ENCODE measurements at regions not wholly inside any gene's neighbourhood (a gene's known extent, or its start where the extent isn't known, plus 50 kb on each side); places are given as distances from the start of the nearest gene placed in this dataset.

DNA sequence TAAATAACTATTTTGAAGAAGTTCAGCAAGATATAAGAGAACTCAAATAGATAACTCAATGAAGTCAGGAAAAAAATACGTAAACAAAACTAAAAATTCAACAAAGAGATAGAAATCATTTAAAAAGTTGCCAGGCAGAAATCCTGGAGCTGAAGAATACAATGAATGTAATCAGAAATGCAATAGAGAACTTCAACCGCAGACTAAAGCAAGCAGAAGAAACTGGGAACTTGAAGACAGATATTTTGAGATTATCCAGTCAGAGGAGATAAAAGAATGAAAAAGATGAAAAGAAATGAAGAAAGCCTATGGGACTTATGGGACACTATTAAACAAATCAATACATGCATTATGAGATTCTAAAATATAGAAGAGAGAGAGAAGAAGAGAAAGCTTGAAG lies 129.1 kb upstream of the LPAR1 start:
- TF ChIP-seq, protein P1, sequence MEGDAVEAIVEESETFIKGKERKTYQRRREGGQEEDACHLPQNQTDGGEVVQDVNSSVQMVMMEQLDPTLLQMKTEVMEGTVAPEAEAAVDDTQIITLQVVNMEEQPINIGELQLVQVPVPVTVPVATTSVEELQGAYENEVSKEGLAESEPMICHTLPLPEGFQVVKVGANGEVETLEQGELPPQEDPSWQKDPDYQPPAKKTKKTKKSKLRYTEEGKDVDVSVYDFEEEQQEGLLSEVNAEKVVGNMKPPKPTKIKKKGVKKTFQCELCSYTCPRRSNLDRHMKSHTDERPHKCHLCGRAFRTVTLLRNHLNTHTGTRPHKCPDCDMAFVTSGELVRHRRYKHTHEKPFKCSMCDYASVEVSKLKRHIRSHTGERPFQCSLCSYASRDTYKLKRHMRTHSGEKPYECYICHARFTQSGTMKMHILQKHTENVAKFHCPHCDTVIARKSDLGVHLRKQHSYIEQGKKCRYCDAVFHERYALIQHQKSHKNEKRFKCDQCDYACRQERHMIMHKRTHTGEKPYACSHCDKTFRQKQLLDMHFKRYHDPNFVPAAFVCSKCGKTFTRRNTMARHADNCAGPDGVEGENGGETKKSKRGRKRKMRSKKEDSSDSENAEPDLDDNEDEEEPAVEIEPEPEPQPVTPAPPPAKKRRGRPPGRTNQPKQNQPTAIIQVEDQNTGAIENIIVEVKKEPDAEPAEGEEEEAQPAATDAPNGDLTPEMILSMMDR (IDR thresholded peaks at IDR 0.05; ENCODE audit: unreplicated experiment), result no peak

DNA sequence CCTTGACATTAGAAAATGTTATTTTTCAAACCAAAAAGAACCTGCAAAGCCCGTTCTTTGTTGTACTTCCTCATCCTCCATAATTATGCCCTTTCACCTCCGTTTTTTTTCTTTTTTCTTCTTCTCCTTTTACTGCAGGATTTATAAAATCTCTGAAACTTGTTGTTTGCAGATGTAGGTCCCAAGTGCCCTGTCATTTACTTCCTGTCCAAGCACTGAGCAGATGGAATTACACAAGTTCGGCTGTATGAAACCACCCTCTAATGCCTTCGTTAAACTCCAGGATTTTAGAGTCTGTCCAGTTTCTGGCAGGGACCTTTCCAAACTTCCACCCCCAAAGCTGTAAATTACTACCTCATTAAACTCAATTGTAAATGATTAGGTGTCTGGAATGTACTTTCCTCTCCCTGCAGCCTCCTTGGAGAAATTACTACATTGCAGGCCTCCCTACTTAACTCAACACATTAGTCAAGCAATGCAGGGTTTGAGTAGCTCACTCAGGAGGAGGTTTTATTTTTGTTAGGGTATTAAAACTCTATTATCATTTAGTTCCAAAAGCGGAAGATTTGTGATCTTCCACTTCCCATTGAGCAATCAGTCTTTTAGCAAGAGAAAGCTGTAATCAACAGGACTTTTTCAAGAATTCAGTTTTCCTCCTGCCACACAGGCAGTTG lies 125.6 kb upstream of the LPAR1 start:
- TF ChIP-seq, protein P1 (IDR thresholded peaks at IDR 0.05; ENCODE audit: unreplicated experiment), result no peak
- Mint-ChIP-seq H3K27ac (no peak overlapping the region), H3K9me3 (ENCODE audit: low read depth) (peaks cover 22% of the 10 kb centered on the region), H3K4me1 (ENCODE audit: low read depth) (peaks cover 5% of the 10 kb centered on the region), H3K27me3 (peaks cover 14% of the 10 kb centered on the region), H3K4me3 (ENCODE audit: low read depth) (no peak overlapping the region), H3K36me3 (ENCODE audit: insufficient read depth) (peaks cover 3% of the 10 kb centered on the region)
- no peak for DNase-seq (ENCODE audit: low spot score, unreplicated experiment)

More for the DNA sequence above, 129.1 kb upstream of the LPAR1 start:
- Mint-ChIP-seq H3K27me3 (peaks cover 11% of the 10 kb centered on the region), H3K4me1 (ENCODE audit: low read depth) (peaks cover 5% of the 10 kb centered on the region), H3K4me3 (ENCODE audit: low read depth) (no peak overlapping the region), H3K36me3 (ENCODE audit: insufficient read depth) (peaks cover 3% of the 10 kb centered on the region), H3K27ac (no peak overlapping the region), H3K9me3 (ENCODE audit: low read depth) (peaks cover 24% of the 10 kb centered on the region)
- no peak for DNase-seq (ENCODE audit: low spot score, unreplicated experiment)

DNA sequence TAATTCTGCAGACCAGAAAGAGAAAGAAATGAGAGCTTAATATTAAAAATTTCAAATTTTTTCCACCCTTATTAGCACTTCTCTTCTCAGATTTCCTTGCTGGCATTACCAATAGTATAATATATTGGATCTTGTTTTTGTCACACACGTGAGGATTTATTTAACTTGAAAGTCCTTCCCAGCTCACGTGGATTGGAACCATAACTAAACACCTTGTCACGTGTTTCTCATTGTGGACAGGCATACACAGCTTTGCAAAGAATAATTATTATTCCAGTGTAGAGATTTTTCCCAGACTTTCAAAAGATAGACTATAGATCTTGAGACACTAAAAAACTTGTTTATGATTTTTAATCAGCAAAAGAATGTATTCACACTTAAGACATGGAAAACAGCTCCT lies 123.8 kb upstream of the LPAR1 start:
- Mint-ChIP-seq H3K4me3 (ENCODE audit: low read depth) (no peak overlapping the region), H3K4me1 (ENCODE audit: low read depth) (peaks cover 5% of the 10 kb centered on the region), H3K36me3 (ENCODE audit: insufficient read depth) (no peaks in the 10 kb centered on the region), H3K9me3 (ENCODE audit: low read depth) (peaks cover 5% of the 10 kb centered on the region), H3K27me3 (peaks cover 14% of the 10 kb centered on the region), H3K27ac (no peak overlapping the region)
- TF ChIP-seq, protein P1 (IDR thresholded peaks at IDR 0.05; ENCODE audit: unreplicated experiment), result no peak
- DNase-seq (ENCODE audit: low spot score, unreplicated experiment), result no peak

DNA sequence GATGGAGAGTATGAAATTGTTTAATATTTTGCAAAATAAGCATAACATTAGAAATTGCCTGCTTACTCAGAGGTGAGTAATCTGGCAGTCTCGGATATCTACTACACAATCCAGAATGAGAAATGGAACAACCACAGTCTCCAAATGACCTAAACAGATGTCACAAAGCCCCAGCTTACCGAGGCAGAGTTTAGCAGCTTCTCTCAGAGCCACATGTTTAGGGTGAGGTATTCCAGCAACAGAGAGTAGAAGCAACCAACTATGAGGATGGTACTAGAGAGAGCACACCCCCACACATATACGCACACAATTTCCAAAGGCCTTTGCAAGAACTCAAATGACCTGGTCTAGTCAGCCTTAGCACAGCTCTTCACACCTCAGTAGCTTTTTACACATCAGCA lies 122.7 kb upstream of the LPAR1 start:
- no peak for DNase-seq (ENCODE audit: low spot score, unreplicated experiment)
- Mint-ChIP-seq H3K4me1 (ENCODE audit: low read depth) (peaks cover 5% of the 10 kb centered on the region), H3K27ac (no peak overlapping the region), H3K27me3 (peaks cover 14% of the 10 kb centered on the region), H3K36me3 (ENCODE audit: insufficient read depth) (no peaks in the 10 kb centered on the region), H3K9me3 (ENCODE audit: low read depth) (no peaks in the 10 kb centered on the region), H3K4me3 (ENCODE audit: low read depth) (no peak overlapping the region)
- TF ChIP-seq, protein P1 (IDR thresholded peaks at IDR 0.05; ENCODE audit: unreplicated experiment), result no peak

DNA sequence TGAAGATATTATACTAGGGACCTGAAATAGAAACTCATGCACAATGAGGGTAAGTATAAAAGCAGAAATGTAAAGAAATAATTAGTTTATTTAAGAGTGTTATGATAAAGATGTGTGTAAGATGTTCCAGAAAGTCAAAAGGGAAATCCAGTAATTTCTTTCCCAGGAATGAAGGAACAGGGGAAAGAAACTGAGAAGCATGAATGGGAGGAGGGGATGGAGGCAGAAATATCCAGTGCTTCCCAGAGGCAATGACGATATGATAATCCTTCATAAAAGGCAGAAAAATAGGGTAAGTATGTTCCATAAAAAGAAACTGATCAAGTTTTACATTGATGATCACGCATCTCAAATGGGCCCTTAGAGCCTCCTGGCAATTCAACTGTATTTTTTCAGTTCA lies 120.7 kb upstream of the LPAR1 start:
- TF ChIP-seq, protein P1 (IDR thresholded peaks at IDR 0.05; ENCODE audit: unreplicated experiment), result no peak
- no peaks in the 10 kb centered on the region for H3K9me3 Mint-ChIP-seq (ENCODE audit: low read depth)
- no peak overlapping the region for H3K4me3 Mint-ChIP-seq (ENCODE audit: low read depth)
- peaks cover 9% of the 10 kb centered on the region for H3K27me3 Mint-ChIP-seq
- H3K36me3 Mint-ChIP-seq (ENCODE audit: insufficient read depth), result no peaks in the 10 kb centered on the region
- DNase-seq (ENCODE audit: low spot score, unreplicated experiment), result no peak
- H3K27ac Mint-ChIP-seq, result no peak overlapping the region
- peaks cover 5% of the 10 kb centered on the region for H3K4me1 Mint-ChIP-seq (ENCODE audit: low read depth)
